Right lobe of liver (tissue), 4 donors: ENCODE measurements at regions not wholly inside any gene's neighbourhood (a gene's known extent, or its start where the extent isn't known, plus 50 kb on each side); places are given as distances from the start of the nearest gene placed in this dataset.

Experiments
- CTCF ChIP-seq, 4 donors: fragments of 200-600 bp in 3 of 4; fragments of 450-650 bp in 1 of 4; IDR thresholded peaks; one replicate each; pipeline versions ENCODE4 v1.5.1 to v1.8.0; 2016 to 2022; ENCODE audit warnings: antibody characterized with exemption in 4 of 4, mild to moderate bottlenecking in 2 of 4
- POLR2A ChIP-seq: fragments of 450-650 bp; IDR thresholded peaks from one replicate; pipeline ENCODE4 v1.6.1; 2017; ENCODE audit warnings: antibody characterized with exemption, mild to moderate bottlenecking
- donor health status: DM: no; HTN: no; CAD: no.
- donor health status: DM: no; HTN: no; CAD: no.
- donor health status: DM: no; HTN: yes; CAD: no.

- no peak for TF ChIP-seq CTCF (IDR thresholded peaks at IDR 0.05)
- no peak for TF ChIP-seq POLR2A
Measured at GRCh38 chr7:120108376-120108775, 164.6 kb upstream of the KCND2 start.
